Fibroblast of villous mesenchyme (primary cell): ENCODE measurements at regions not wholly inside any gene's neighbourhood (a gene's known extent, or its start where the extent isn't known, plus 50 kb on each side); places are given as distances from the start of the nearest gene placed in this dataset.
A peak's percentile ranks its signal among the peaks of the same experiment; 100 is the strongest.

Experiments
- DNase-seq: peaks from one replicate; pipeline ENCODE4 v3.0.0-alpha.2; 2010; ENCODE audit warnings: low read depth
- H3K4me3 ChIP-seq: 2 replicates; pipeline ENCODE4 v1.5.1; 2011; ENCODE audit warnings: low read depth, mild to moderate bottlenecking, low read length
- CTCF ChIP-seq: IDR thresholded peaks from 2 replicates; pipeline ENCODE4 v1.5.1; 2012; ENCODE audit warnings: low read depth, mild to moderate bottlenecking, low read length; ENCODE audit not compliant: insufficient read depth

- peak; percentile 44 for DNase-seq
- TF ChIP-seq CTCF: no peak
These were observed 390.8 kb downstream of the FOXO1 start for GRCh38 chr13:40275636-40276035.

GRCh38 chr13:40283666-40284065, 382.8 kb downstream of the FOXO1 start:
- H3K4me3 ChIP-seq: no peak overlapping the region
- no peak for TF ChIP-seq CTCF
- no peak for DNase-seq

More at GRCh38 chr13:40275636-40276035, 390.8 kb downstream of the FOXO1 start:
- H3K4me3 ChIP-seq: no peak overlapping the region

GRCh38 chr13:40285634-40286033, 380.8 kb downstream of the FOXO1 start:
- DNase-seq: no peak
- no peak overlapping the region for H3K4me3 ChIP-seq
- TF ChIP-seq CTCF: no peak

- no peak overlapping the region for H3K4me3 ChIP-seq
- TF ChIP-seq CTCF: no peak
- DNase-seq: no peak
These were observed 379.0 kb downstream of the FOXO1 start for GRCh38 chr13:40287428-40287827.

- no peak for DNase-seq
- H3K4me3 ChIP-seq: no peak overlapping the region
- no peak for TF ChIP-seq CTCF
These were observed 378.2 kb downstream of the FOXO1 start for GRCh38 chr13:40288259-40288658.

GRCh38 chr13:40290758-40291157, 375.7 kb downstream of the FOXO1 start:
- no peak overlapping the region for H3K4me3 ChIP-seq
- TF ChIP-seq CTCF: no peak
- no peak for DNase-seq

GRCh38 chr13:40292108-40292507, 374.3 kb downstream of the FOXO1 start:
- no peak overlapping the region for H3K4me3 ChIP-seq
- TF ChIP-seq CTCF: no peak

More at GRCh38 chr13:40292108-40292507, 374.3 kb downstream of the FOXO1 start:
- DNase-seq: no peak
